SK-N-MC (cell line): ENCODE measurements at regions not wholly inside any gene's neighbourhood (a gene's known extent, or its start where the extent isn't known, plus 50 kb on each side); places are given as distances from the start of the nearest gene placed in this dataset.

ENCODE experiments used
- EZH2 ChIP-seq: fragments of 200-600 bp; sonication (generic); IDR thresholded peaks from one replicate; pipeline ENCODE4 v1.6.1; 2017; ENCODE audit warnings: antibody characterized with exemption
- FOXP2 ChIP-seq: optimal IDR thresholded peaks from 2 replicates; pipeline ENCODE3; 2011; ENCODE audit warnings: mild to moderate bottlenecking, moderate library complexity; ENCODE audit not compliant: insufficient read depth; ENCODE audit errors: extremely low read length, control extremely low read depth
- POLR2AphosphoS5 ChIP-seq: IDR thresholded peaks from 2 replicates; pipeline ENCODE4 v1.6.1; 2012; ENCODE audit warnings: mild to moderate bottlenecking, low read depth, low read length, borderline replicate concordance

- no peak for TF ChIP-seq EZH2
- no peak for TF ChIP-seq POLR2AphosphoS5
- no peak for TF ChIP-seq FOXP2
These were observed 489.3 kb downstream of the ZNF516 start for GRCh38 chr18:76005632-76006208.
